ENCODE measurements at regions not wholly inside any gene's neighbourhood (a gene's known extent, or its start where the extent isn't known, plus 50 kb on each side); places are given as distances from the start of the nearest gene placed in this dataset.
"Not testable (repeated sequence)": the region's sequence is repeated elsewhere in the genome, so short reads cannot be mapped to it uniquely, and the experiment has no call there.

DNA sequence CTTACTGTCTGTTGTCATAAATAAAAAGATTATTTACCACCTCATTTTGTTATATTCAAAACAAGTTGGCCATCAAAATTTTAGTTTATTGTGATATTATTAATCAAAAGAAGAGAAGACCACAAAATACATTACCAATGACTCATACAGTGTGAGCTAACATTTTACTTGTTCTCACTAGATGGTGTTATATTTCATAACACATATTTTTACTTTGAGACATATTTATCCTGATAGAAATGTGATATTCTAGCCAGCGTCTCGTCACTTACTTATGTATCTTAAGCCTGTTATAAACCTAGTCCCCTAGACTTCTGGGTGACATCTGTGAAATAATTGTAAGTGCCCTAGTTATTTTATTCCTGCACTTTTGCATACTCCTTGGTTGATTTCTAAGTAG is 263.2 kb downstream of the CDH7 start:
- no peak overlapping the region for H3K27ac ChIP-seq (replicated peaks)
- no peak overlapping the region for H3K4me3 ChIP-seq (replicated peaks; ENCODE audit: insufficient read depth, low read length)
- TF ChIP-seq, protein P1, sequence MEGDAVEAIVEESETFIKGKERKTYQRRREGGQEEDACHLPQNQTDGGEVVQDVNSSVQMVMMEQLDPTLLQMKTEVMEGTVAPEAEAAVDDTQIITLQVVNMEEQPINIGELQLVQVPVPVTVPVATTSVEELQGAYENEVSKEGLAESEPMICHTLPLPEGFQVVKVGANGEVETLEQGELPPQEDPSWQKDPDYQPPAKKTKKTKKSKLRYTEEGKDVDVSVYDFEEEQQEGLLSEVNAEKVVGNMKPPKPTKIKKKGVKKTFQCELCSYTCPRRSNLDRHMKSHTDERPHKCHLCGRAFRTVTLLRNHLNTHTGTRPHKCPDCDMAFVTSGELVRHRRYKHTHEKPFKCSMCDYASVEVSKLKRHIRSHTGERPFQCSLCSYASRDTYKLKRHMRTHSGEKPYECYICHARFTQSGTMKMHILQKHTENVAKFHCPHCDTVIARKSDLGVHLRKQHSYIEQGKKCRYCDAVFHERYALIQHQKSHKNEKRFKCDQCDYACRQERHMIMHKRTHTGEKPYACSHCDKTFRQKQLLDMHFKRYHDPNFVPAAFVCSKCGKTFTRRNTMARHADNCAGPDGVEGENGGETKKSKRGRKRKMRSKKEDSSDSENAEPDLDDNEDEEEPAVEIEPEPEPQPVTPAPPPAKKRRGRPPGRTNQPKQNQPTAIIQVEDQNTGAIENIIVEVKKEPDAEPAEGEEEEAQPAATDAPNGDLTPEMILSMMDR (IDR thresholded peaks at IDR 0.05; ENCODE audit: insufficient read depth, low read length): no peak
- TF ChIP-seq SPI1 (IDR thresholded peaks at IDR 0.05; ENCODE audit: borderline replicate concordance, low read depth) (no peak), GABPA (IDR thresholded peaks at IDR 0.05; ENCODE audit: low read depth) (no peak), POLR2AphosphoS5 (IDR thresholded peaks at IDR 0.05; ENCODE audit: low read depth) (no peak)
- TF ChIP-seq, protein P2, sequence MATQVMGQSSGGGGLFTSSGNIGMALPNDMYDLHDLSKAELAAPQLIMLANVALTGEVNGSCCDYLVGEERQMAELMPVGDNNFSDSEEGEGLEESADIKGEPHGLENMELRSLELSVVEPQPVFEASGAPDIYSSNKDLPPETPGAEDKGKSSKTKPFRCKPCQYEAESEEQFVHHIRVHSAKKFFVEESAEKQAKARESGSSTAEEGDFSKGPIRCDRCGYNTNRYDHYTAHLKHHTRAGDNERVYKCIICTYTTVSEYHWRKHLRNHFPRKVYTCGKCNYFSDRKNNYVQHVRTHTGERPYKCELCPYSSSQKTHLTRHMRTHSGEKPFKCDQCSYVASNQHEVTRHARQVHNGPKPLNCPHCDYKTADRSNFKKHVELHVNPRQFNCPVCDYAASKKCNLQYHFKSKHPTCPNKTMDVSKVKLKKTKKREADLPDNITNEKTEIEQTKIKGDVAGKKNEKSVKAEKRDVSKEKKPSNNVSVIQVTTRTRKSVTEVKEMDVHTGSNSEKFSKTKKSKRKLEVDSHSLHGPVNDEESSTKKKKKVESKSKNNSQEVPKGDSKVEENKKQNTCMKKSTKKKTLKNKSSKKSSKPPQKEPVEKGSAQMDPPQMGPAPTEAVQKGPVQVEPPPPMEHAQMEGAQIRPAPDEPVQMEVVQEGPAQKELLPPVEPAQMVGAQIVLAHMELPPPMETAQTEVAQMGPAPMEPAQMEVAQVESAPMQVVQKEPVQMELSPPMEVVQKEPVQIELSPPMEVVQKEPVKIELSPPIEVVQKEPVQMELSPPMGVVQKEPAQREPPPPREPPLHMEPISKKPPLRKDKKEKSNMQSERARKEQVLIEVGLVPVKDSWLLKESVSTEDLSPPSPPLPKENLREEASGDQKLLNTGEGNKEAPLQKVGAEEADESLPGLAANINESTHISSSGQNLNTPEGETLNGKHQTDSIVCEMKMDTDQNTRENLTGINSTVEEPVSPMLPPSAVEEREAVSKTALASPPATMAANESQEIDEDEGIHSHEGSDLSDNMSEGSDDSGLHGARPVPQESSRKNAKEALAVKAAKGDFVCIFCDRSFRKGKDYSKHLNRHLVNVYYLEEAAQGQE (IDR thresholded peaks at IDR 0.05; ENCODE audit: insufficient replicate concordance, low read depth): no peak
- no peak for DNase-seq (ENCODE audit: low read depth in 1 of 2, low spot score in 1 of 2)
- H3K27me3 ChIP-seq (ENCODE audit: insufficient read depth, poor library complexity, severe bottlenecking): peaks cover 2% of the 10 kb centered on the region

GRCh38 chr18:66011916-66012315 is 261.1 kb downstream of the CDH7 start:
- Histone ChIP-seq H3K27me3 (ENCODE audit: insufficient read depth, poor library complexity, severe bottlenecking) (peaks cover 2% of the 10 kb centered on the region), H3K27ac (replicated peaks) (no peak overlapping the region), H3K4me3 (replicated peaks; ENCODE audit: insufficient read depth, low read length) (no peak overlapping the region)
- no peak for DNase-seq (ENCODE audit: low read depth in 1 of 2, low spot score in 1 of 2)
- TF ChIP-seq GABPA (IDR thresholded peaks at IDR 0.05; ENCODE audit: low read depth) (no peak), POLR2AphosphoS5 (IDR thresholded peaks at IDR 0.05; ENCODE audit: low read depth) (no peak)
- TF ChIP-seq, protein P2 (IDR thresholded peaks at IDR 0.05; ENCODE audit: insufficient replicate concordance, low read depth): no peak
- TF ChIP-seq, protein P1 (IDR thresholded peaks at IDR 0.05; ENCODE audit: insufficient read depth, low read length): no peak

- no peak for DNase-seq (ENCODE audit: low read depth in 1 of 2, low spot score in 1 of 2)
- no peak overlapping the region for H3K27ac ChIP-seq (replicated peaks)
- H3K4me3 ChIP-seq (replicated peaks; ENCODE audit: insufficient read depth, low read length): no peak overlapping the region
- TF ChIP-seq SPI1 (IDR thresholded peaks at IDR 0.05; ENCODE audit: borderline replicate concordance, low read depth) (no peak), GABPA (IDR thresholded peaks at IDR 0.05; ENCODE audit: low read depth) (no peak), POLR2AphosphoS5 (IDR thresholded peaks at IDR 0.05; ENCODE audit: low read depth) (no peak)
- TF ChIP-seq, protein P2 (IDR thresholded peaks at IDR 0.05; ENCODE audit: insufficient replicate concordance, low read depth): no peak
- TF ChIP-seq, protein P1 (IDR thresholded peaks at IDR 0.05; ENCODE audit: insufficient read depth, low read length): no peak
- H3K27me3 ChIP-seq (ENCODE audit: insufficient read depth, poor library complexity, severe bottlenecking): no peaks in the 10 kb centered on the region
These were observed 255.2 kb downstream of the CDH7 start for GRCh38 chr18:66005831-66006588.

DNA sequence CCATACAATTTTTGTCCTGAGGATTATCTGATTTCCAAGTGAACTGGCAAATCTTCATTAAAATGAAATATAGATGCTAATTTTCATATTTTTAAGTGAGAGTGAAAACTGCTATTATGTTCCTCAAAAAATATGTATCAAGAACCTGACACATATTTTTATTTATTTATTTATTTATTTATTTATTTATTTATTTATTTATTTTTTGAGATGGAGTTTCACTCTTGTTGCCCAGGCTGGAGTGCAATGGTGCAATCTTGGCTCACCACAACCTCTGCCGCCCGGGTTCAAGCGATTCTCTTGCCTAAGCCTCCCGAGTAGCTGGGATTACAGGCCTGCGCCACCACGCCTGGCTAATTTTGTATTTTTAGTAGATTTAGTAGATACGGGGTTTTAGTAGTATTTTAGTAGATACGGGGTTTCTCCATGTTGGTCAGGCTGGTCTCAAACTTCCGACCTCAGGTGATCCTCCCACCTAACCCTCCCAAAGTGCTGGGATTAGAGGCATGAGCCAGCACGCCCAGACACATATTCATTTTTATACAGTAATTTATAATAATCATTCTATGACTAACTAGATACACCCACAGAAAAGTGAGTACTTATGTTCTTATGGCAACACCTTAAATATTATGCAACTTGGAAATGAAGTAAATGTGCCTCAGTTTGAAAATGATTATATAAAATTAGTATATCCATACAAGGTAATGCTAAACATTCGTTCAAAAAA is 248.3 kb downstream of the CDH7 start:
- H3K4me3 ChIP-seq (replicated peaks; ENCODE audit: insufficient read depth, low read length); H3K27ac ChIP-seq (replicated peaks); DNase-seq (ENCODE audit: low read depth in 1 of 2, low spot score in 1 of 2); H3K27me3 ChIP-seq (ENCODE audit: insufficient read depth, poor library complexity, severe bottlenecking): not testable (repeated sequence)

Measured in HL-60 (cell line).